ENCODE measurements at regions not wholly inside any gene's neighbourhood (a gene's known extent, or its start where the extent isn't known, plus 50 kb on each side); places are given as distances from the start of the nearest gene placed in this dataset.
A peak's percentile ranks its signal among the peaks of the same experiment; 100 is the strongest.

- no peak for TF ChIP-seq Cebpa-rat (IDR thresholded peaks at IDR 0.05)
- Histone ChIP-seq H3K4me2 (no peak overlapping the region), H3K4me1 (peaks cover 2 to 66% (median 39%) of the 10 kb centered on the region in 10 experiments; a peak in 17 of 20 replicates), H3K36me3 (no peaks in the 10 kb centered on the region), H4K20me1 (peaks cover 0 to 7% (median 0%) of the 10 kb centered on the region in 11 experiments; a peak in 4 of 22 replicates), H3K9ac (no peak overlapping the region), H3K9me3 (replicated peaks in 1 of 11) (peaks cover 0 to 9% (median 6%) of the 10 kb centered on the region in 11 experiments; a peak in 7 of 22 replicates), H3K27me3 (no peaks in the 10 kb centered on the region), H3K4me3 (no peak overlapping the region), H3K27ac (no peak overlapping the region)
Observed at GRCh38 chr17:79446399-79447009, 164.3 kb downstream of the RBFOX3 start.

GRCh38 chr17:79444198-79444597, 166.7 kb downstream of the RBFOX3 start:
- no peak overlapping the region for H3K27ac ChIP-seq

GRCh38 chr17:79443026-79443425, 167.8 kb downstream of the RBFOX3 start:
- Histone ChIP-seq H3K27ac (no peak overlapping the region), H3K4me1 (peaks cover 0 to 59% (median 37%) of the 10 kb centered on the region in 10 experiments; a peak in 15 of 20 replicates), H3K9me3 (replicated peaks in 1 of 11) (peaks cover 0 to 8% (median 5%) of the 10 kb centered on the region in 11 experiments; a peak in 7 of 22 replicates), H3K4me2 (peak overlapping the region in 10 of 11 experiments; percentile 7 to 88 (median 68); a peak in 16 of 22 replicates), H4K20me1 (0 out of 22 replicates have a peak, but pooled peaks cover 0 to 5% (median 0%) of the 10 kb centered on the region in 11 experiments), H3K9ac (peak overlapping the region in 4 of 11 experiments; percentile 3 to 37 (median 12); a peak in 3 of 22 replicates), H3K27me3 (no peaks in the 10 kb centered on the region), H3K4me3 (no peak overlapping the region), H3K36me3 (no peaks in the 10 kb centered on the region)
- no peak for TF ChIP-seq Cebpa-rat (IDR thresholded peaks at IDR 0.05)

More at GRCh38 chr17:79444198-79444597, 166.7 kb downstream of the RBFOX3 start:
- Histone ChIP-seq H4K20me1 (0 out of 22 replicates have a peak, but pooled peaks cover 0 to 5% (median 0%) of the 10 kb centered on the region in 11 experiments), H3K4me3 (no peak overlapping the region), H3K9ac (no peak overlapping the region), H3K27me3 (no peaks in the 10 kb centered on the region), H3K36me3 (no peaks in the 10 kb centered on the region), H3K9me3 (replicated peaks in 1 of 11) (peaks cover 0 to 9% (median 6%) of the 10 kb centered on the region in 11 experiments; a peak in 7 of 22 replicates), H3K4me1 (peaks cover 0 to 57% (median 28%) of the 10 kb centered on the region in 10 experiments; a peak in 15 of 20 replicates), H3K4me2 (peak overlapping the region in 8 of 11 experiments; percentile 15 to 88 (median 70); a peak in 12 of 22 replicates)
- no peak for TF ChIP-seq Cebpa-rat (IDR thresholded peaks at IDR 0.05)

- Histone ChIP-seq H3K27ac (no peak overlapping the region), H3K9me3 (replicated peaks in 1 of 11) (no peaks in the 10 kb centered on the region), H3K4me3 (no peak overlapping the region), H3K27me3 (no peaks in the 10 kb centered on the region), H3K4me1 (peaks cover 0 to 69% (median 41%) of the 10 kb centered on the region in 10 experiments; a peak in 15 of 20 replicates), H3K36me3 (no peaks in the 10 kb centered on the region), H3K9ac (no peak overlapping the region), H3K4me2 (peak overlapping the region in 5 of 11 experiments; percentile 28 to 88 (median 38); a peak in 6 of 22 replicates), H4K20me1 (0 out of 22 replicates have a peak, but pooled peaks cover 0 to 10% (median 0%) of the 10 kb centered on the region in 11 experiments)
- TF ChIP-seq Cebpa-rat (IDR thresholded peaks at IDR 0.05): no peak
Observed at GRCh38 chr17:79441356-79442160, 169.3 kb downstream of the RBFOX3 start.

- Histone ChIP-seq H3K4me3 (no peak overlapping the region), H3K9ac (no peak overlapping the region), H3K27ac (no peak overlapping the region), H3K9me3 (replicated peaks in 1 of 11) (no peaks in the 10 kb centered on the region), H3K4me2 (no peak overlapping the region), H3K4me1 (peaks cover 0 to 69% (median 49%) of the 10 kb centered on the region in 10 experiments; a peak in 15 of 20 replicates), H3K27me3 (no peaks in the 10 kb centered on the region), H4K20me1 (0 out of 22 replicates have a peak, but pooled peaks cover 0 to 10% (median 0%) of the 10 kb centered on the region in 11 experiments), H3K36me3 (no peaks in the 10 kb centered on the region)
- no peak for TF ChIP-seq Cebpa-rat (IDR thresholded peaks at IDR 0.05)
Observed at GRCh38 chr17:79440251-79440650, 170.6 kb downstream of the RBFOX3 start.

- no peaks in the 10 kb centered on the region for H3K36me3 ChIP-seq
- no peak overlapping the region for H3K4me3 ChIP-seq
- H3K9me3 ChIP-seq (replicated peaks in 1 of 11): no peaks in the 10 kb centered on the region
- H3K27me3 ChIP-seq: no peaks in the 10 kb centered on the region
- no peak overlapping the region for H3K27ac ChIP-seq
- peak overlapping the region in 2 of 11 experiments; percentile 78 to 82; a peak in 5 of 22 replicates for H3K4me2 ChIP-seq
- H3K9ac ChIP-seq: no peak overlapping the region
- H4K20me1 ChIP-seq: 0 out of 22 replicates have a peak, but pooled peaks cover 0 to 10% (median 0%) of the 10 kb centered on the region in 11 experiments
- TF ChIP-seq Cebpa-rat (IDR thresholded peaks at IDR 0.05): no peak
- H3K4me1 ChIP-seq: peaks cover 0 to 68% (median 49%) of the 10 kb centered on the region in 10 experiments; a peak in 15 of 20 replicates
Observed at GRCh38 chr17:79439493-79439892, 171.4 kb downstream of the RBFOX3 start.

- no peak overlapping the region for H3K27ac ChIP-seq
- no peaks in the 10 kb centered on the region for H3K36me3 ChIP-seq
- H3K9me3 ChIP-seq (replicated peaks in 1 of 11): peaks cover 0 to 5% (median 0%) of the 10 kb centered on the region in 11 experiments; a peak in 1 of 22 replicates
- 0 out of 22 replicates have a peak, but pooled peaks cover 0 to 10% (median 0%) of the 10 kb centered on the region in 11 experiments for H4K20me1 ChIP-seq
- H3K4me1 ChIP-seq: peaks cover 0 to 60% (median 41%) of the 10 kb centered on the region in 10 experiments; a peak in 15 of 20 replicates
- no peak for TF ChIP-seq Cebpa-rat (IDR thresholded peaks at IDR 0.05)
- H3K4me3 ChIP-seq: no peak overlapping the region
- H3K9ac ChIP-seq: peak overlapping the region in 1 of 11 experiments; percentile 41; a peak in 1 of 22 replicates
- H3K4me2 ChIP-seq: peak overlapping the region in 8 of 11 experiments; percentile 39 to 82 (median 74); a peak in 16 of 22 replicates
- no peaks in the 10 kb centered on the region for H3K27me3 ChIP-seq
Observed at GRCh38 chr17:79438546-79439334, 172.1 kb downstream of the RBFOX3 start.

- Histone ChIP-seq H3K9me3 (replicated peaks in 1 of 11) (peaks cover 0 to 5% (median 0%) of the 10 kb centered on the region in 11 experiments; a peak in 1 of 22 replicates), H3K27me3 (no peaks in the 10 kb centered on the region), H4K20me1 (0 out of 22 replicates have a peak, but pooled peaks cover 0 to 10% (median 0%) of the 10 kb centered on the region in 11 experiments), H3K9ac (no peak overlapping the region), H3K36me3 (no peaks in the 10 kb centered on the region), H3K27ac (no peak overlapping the region), H3K4me3 (no peak overlapping the region), H3K4me1 (peaks cover 0 to 59% (median 38%) of the 10 kb centered on the region in 10 experiments; a peak in 15 of 20 replicates), H3K4me2 (peak overlapping the region in 8 of 11 experiments; percentile 39 to 82 (median 74); a peak in 15 of 22 replicates)
- no peak for TF ChIP-seq Cebpa-rat (IDR thresholded peaks at IDR 0.05)
Observed at GRCh38 chr17:79438058-79438457, 172.8 kb downstream of the RBFOX3 start.

Measured in BLaER1 treated with 17β-estradiol and CSF1 and Interleukin-3, amounts not matched to agents 10 nM and 100 nM (cell line).